Keratinocyte (primary cell): ENCODE measurements at regions not wholly inside any gene's neighbourhood (a gene's known extent, or its start where the extent isn't known, plus 50 kb on each side); places are given as distances from the start of the nearest gene placed in this dataset.

ENCODE experiments used
- DNase-seq: peaks from one replicate; pipeline ENCODE4 v3.0.0-alpha.2; 2011; ENCODE audit warnings: low read depth, missing footprints, low spot score
- FAIRE-seq: peaks from 2 replicates; lab custom pipeline; 2011; peaks lifted over from hg19 to GRCh38; lab: Jason Lieb, UNC
- H2AFZ ChIP-seq: 2 replicates; pipeline ENCODE4 v1.6.0; 2012; ENCODE audit warnings: low read length, control low read depth, inconsistent platforms; ENCODE audit not compliant: control insufficient read depth
- H3K27ac ChIP-seq: 2 replicates; pipeline ENCODE4 v1.5.1; 2011; ENCODE audit warnings: low read length; ENCODE audit not compliant: control insufficient read depth, insufficient read depth
- H3K27me3 ChIP-seq: 3 replicates; pipeline ENCODE4 v1.6.0; 2011; ENCODE audit warnings: low read length; ENCODE audit not compliant: control insufficient read depth, insufficient read depth; ENCODE audit errors: extremely low read depth
- H3K36me3 ChIP-seq, 2 experiments: 2 replicates in 1 of 2; 3 replicates in 1 of 2; pipeline ENCODE4 v1.5.1; 2011; ENCODE audit warnings: low read length in 2 of 2, mild to moderate bottlenecking in 1 of 2; ENCODE audit not compliant: control insufficient read depth in 2 of 2, insufficient read depth in 2 of 2; ENCODE audit errors: extremely low read depth in 1 of 2
- H3K4me1 ChIP-seq: 3 replicates; pipeline ENCODE4 v1.5.1; 2011; ENCODE audit warnings: low read length; ENCODE audit not compliant: control insufficient read depth, insufficient read depth; ENCODE audit errors: extremely low read depth
- H3K4me2 ChIP-seq: 3 replicates; pipeline ENCODE4 v1.6.0; 2011; ENCODE audit warnings: low read depth, low read length; ENCODE audit not compliant: control insufficient read depth, insufficient read depth; ENCODE audit errors: extremely low read depth
- H3K4me3 ChIP-seq, 3 experiments: fragments of 200-600 bp in 1 of 3; sonication (generic) in 1 of 3; 2 replicates in 2 of 3; 3 replicates in 1 of 3; pipeline ENCODE4 v1.5.1; 2011 to 2016; ENCODE audit warnings: low read length in 3 of 3, mild to moderate bottlenecking in 3 of 3, control low read depth in 2 of 3, inconsistent platforms in 1 of 3, low read depth in 1 of 3, mixed read lengths in 1 of 3, mixed run types in 1 of 3, moderate library complexity in 1 of 3; ENCODE audit not compliant: control insufficient read depth in 2 of 3, insufficient read depth in 2 of 3; ENCODE audit errors: extremely low read depth in 1 of 3
- H3K79me2 ChIP-seq: 2 replicates; pipeline ENCODE4 v1.6.0; 2012; ENCODE audit warnings: low read length; ENCODE audit not compliant: control insufficient read depth, insufficient read depth
- H3K9ac ChIP-seq: 3 replicates; pipeline ENCODE4 v1.6.0; 2011; ENCODE audit warnings: low read length; ENCODE audit not compliant: control insufficient read depth, insufficient read depth; ENCODE audit errors: extremely low read depth
- H3K9me1 ChIP-seq: 3 replicates; pipeline ENCODE4 v1.6.0; 2011; ENCODE audit warnings: low read length; ENCODE audit not compliant: control insufficient read depth, insufficient read depth; ENCODE audit errors: extremely low read depth
- H3K9me3 ChIP-seq: 2 replicates; pipeline ENCODE4 v1.5.1; 2012; ENCODE audit warnings: low read depth, low read length; ENCODE audit not compliant: control insufficient read depth
- H4K20me1 ChIP-seq: 3 replicates; pipeline ENCODE4 v1.6.0; 2011; ENCODE audit warnings: low read length; ENCODE audit not compliant: control insufficient read depth, insufficient read depth; ENCODE audit errors: extremely low read depth
- EZH2 ChIP-seq: IDR thresholded peaks from one replicate; pipeline ENCODE4 v1.6.1; 2012; ENCODE audit warnings: inconsistent platforms, mild to moderate bottlenecking, low read length, moderate library complexity
- dilution Hi-C: fragments of 300-500 bp; cut with MboI; formaldehyde crosslinking; loops from one replicate; pipeline ENCODE4 v1.7.0; 2020; ENCODE audit warnings: low sequenced_read_pairs; ENCODE audit not compliant: extremely low pct_ligation_motif_present
- TF ChIP-seq, protein P1 (sequence below), 3 experiments: IDR thresholded peaks in 1 of 3; conservative IDR thresholded peaks in 1 of 3; optimal IDR thresholded peaks in 1 of 3; 2 replicates in 2 of 3; 3 replicates in 1 of 3; pipeline versions ENCODE3 to v1.5.1; 2011; ENCODE audit warnings: low read length in 3 of 3, mild to moderate bottlenecking in 3 of 3, moderate library complexity in 2 of 3, control low read depth in 1 of 3, inconsistent platforms in 1 of 3; ENCODE audit not compliant: insufficient read depth in 2 of 3; ENCODE audit errors: extremely low read depth in 1 of 3

DNA sequence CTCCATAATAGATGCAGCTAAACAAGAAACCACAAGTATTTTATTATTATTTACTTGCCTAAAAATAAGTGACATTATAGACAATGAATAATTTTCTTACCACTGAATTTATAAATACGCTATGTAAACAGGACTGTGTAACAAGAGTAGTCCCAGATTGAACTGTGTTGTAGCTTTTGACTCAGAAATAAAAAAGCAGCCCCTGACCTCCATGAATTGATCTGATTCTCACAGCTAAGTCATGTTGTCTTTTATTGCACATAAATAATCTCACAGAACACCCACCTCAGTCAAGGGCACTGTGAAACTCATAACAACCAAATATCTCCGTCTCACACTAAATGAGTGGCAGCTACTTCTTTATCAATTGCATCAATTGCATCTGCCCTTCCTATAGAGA is 171.6 kb downstream of the TMX3 start:
- Histone ChIP-seq H3K4me1 (no peaks in the 10 kb centered on the region), H4K20me1 (no peaks in the 10 kb centered on the region), H3K36me3 (no peaks in the 10 kb centered on the region), H3K79me2 (no peaks in the 10 kb centered on the region), H3K9me1 (no peaks in the 10 kb centered on the region), H3K9me3 (no peaks in the 10 kb centered on the region), H3K27ac (no peak overlapping the region), H2AFZ (no peak overlapping the region), H3K9ac (no peak overlapping the region), H3K4me3 (no peak overlapping the region), H3K4me2 (no peak overlapping the region), H3K27me3 (no peaks in the 10 kb centered on the region)
- dilution Hi-C loops, result no loop called here
- no peak for FAIRE-seq
- DNase-seq, result no peak
- TF ChIP-seq, protein P1, sequence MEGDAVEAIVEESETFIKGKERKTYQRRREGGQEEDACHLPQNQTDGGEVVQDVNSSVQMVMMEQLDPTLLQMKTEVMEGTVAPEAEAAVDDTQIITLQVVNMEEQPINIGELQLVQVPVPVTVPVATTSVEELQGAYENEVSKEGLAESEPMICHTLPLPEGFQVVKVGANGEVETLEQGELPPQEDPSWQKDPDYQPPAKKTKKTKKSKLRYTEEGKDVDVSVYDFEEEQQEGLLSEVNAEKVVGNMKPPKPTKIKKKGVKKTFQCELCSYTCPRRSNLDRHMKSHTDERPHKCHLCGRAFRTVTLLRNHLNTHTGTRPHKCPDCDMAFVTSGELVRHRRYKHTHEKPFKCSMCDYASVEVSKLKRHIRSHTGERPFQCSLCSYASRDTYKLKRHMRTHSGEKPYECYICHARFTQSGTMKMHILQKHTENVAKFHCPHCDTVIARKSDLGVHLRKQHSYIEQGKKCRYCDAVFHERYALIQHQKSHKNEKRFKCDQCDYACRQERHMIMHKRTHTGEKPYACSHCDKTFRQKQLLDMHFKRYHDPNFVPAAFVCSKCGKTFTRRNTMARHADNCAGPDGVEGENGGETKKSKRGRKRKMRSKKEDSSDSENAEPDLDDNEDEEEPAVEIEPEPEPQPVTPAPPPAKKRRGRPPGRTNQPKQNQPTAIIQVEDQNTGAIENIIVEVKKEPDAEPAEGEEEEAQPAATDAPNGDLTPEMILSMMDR (optimal IDR thresholded peaks at IDR 0.05 in 1 of 3, IDR thresholded peaks at IDR 0.05 in 1 of 3, conservative IDR thresholded peaks at IDR 0.05 in 1 of 3; ENCODE audit: extremely low read depth in 1 of 3, insufficient read depth in 2 of 3, low read length in 3 of 3), result no peak
- no peak for TF ChIP-seq EZH2

DNA sequence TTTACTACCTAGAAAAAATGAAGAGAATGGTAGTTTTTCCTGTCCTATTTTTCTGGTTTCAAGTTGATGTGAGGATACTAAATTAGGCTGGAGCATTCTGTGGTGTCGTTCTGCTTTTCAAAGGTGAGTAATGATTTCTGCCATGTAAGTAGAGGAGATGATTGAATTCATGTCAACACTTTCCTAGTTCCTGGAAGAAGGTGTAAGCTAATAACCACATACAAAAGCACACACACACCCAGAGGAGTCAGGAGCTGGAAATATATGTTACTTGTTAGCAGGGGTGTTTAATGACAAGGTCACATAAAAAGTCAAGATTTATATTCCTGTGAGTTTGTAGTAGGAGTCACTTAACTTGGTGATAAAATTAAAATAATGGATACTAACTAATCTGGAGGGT is 172.1 kb downstream of the TMX3 start:
- Histone ChIP-seq H3K9me1 (no peaks in the 10 kb centered on the region), H3K4me2 (no peak overlapping the region), H4K20me1 (no peaks in the 10 kb centered on the region), H3K36me3 (no peaks in the 10 kb centered on the region), H3K79me2 (no peaks in the 10 kb centered on the region), H2AFZ (no peak overlapping the region), H3K9me3 (no peaks in the 10 kb centered on the region), H3K27me3 (no peaks in the 10 kb centered on the region), H3K27ac (no peak overlapping the region), H3K9ac (no peak overlapping the region), H3K4me3 (no peak overlapping the region), H3K4me1 (no peaks in the 10 kb centered on the region)
- no peak for DNase-seq
- dilution Hi-C loops, result no loop called here
- no peak for FAIRE-seq
- TF ChIP-seq, protein P1 (optimal IDR thresholded peaks at IDR 0.05 in 1 of 3, IDR thresholded peaks at IDR 0.05 in 1 of 3, conservative IDR thresholded peaks at IDR 0.05 in 1 of 3; ENCODE audit: extremely low read depth in 1 of 3, insufficient read depth in 2 of 3, low read length in 3 of 3), result no peak
- no peak for TF ChIP-seq EZH2
